NCI-H146 (cell line): ENCODE measurements at regions not wholly inside any gene's neighbourhood (a gene's known extent, or its start where the extent isn't known, plus 50 kb on each side); places are given as distances from the start of the nearest gene placed in this dataset.

Experiments
- DNase-seq: peaks from one replicate; lab custom pipeline; 2025; lab: John Stamatoyannopoulos, UW

GRCh38 chr2:21694079-21694878 is 570.5 kb downstream of the TDRD15 start:
- no peak for DNase-seq

GRCh38 chr2:21696900-21697299 is 573.1 kb downstream of the TDRD15 start:
- DNase-seq, result no peak

- no peak for DNase-seq
Observed at GRCh38 chr2:21700644-21701043, 576.9 kb downstream of the TDRD15 start.

- DNase-seq, result no peak
Observed at GRCh38 chr2:21710031-21710430, 586.3 kb downstream of the TDRD15 start.

- no peak for DNase-seq
Observed at GRCh38 chr2:21710496-21710895, 586.7 kb downstream of the TDRD15 start.

- no peak for DNase-seq
Observed at GRCh38 chr2:21715887-21716286, 592.1 kb downstream of the TDRD15 start.

GRCh38 chr2:21727101-21727500 is 603.3 kb downstream of the TDRD15 start:
- no peak for DNase-seq

- no peak for DNase-seq
Observed at GRCh38 chr2:21728133-21728532, 604.4 kb downstream of the TDRD15 start.

GRCh38 chr2:21730141-21730540 is 606.4 kb downstream of the TDRD15 start:
- DNase-seq, result no peak

- no peak for DNase-seq
Observed at GRCh38 chr2:21740484-21740883, 616.7 kb downstream of the TDRD15 start.

GRCh38 chr2:21746499-21746898 is 622.7 kb downstream of the TDRD15 start:
- DNase-seq, result no peak

GRCh38 chr2:21748501-21748900 is 624.7 kb downstream of the TDRD15 start:
- DNase-seq, result no peak

GRCh38 chr2:21754164-21754788 is 630.5 kb downstream of the TDRD15 start:
- DNase-seq, result no peak

- no peak for DNase-seq
Observed at GRCh38 chr2:21757805-21758430, 634.1 kb downstream of the TDRD15 start.

- no peak for DNase-seq
Observed at GRCh38 chr2:21759819-21760218, 636.1 kb downstream of the TDRD15 start.

GRCh38 chr2:21761361-21761760 is 637.6 kb downstream of the TDRD15 start:
- no peak for DNase-seq

GRCh38 chr2:21763501-21763900 is 639.7 kb downstream of the TDRD15 start:
- no peak for DNase-seq

GRCh38 chr2:21770787-21771186 is 647.0 kb downstream of the TDRD15 start:
- DNase-seq, result no peak

GRCh38 chr2:21772624-21773023 is 648.9 kb downstream of the TDRD15 start:
- DNase-seq, result no peak

GRCh38 chr2:21773168-21773567 is 649.4 kb downstream of the TDRD15 start:
- no peak for DNase-seq

GRCh38 chr2:21774691-21775368 is 651.1 kb downstream of the TDRD15 start:
- DNase-seq, result no peak

- DNase-seq, result no peak
Observed at GRCh38 chr2:21779786-21780185, 656.0 kb downstream of the TDRD15 start.

GRCh38 chr2:21781962-21782361 is 658.2 kb downstream of the TDRD15 start:
- no peak for DNase-seq
